HG02623 (cell line): ENCODE measurements at regions not wholly inside any gene's neighbourhood (a gene's known extent, or its start where the extent isn't known, plus 50 kb on each side); places are given as distances from the start of the nearest gene placed in this dataset.
"Not testable (repeated sequence)": the region's sequence is repeated elsewhere in the genome, so short reads cannot be mapped to it uniquely, and the experiment has no call there.

Experiments used
- ATAC-seq: cut with Tn5 transposase; IDR thresholded peaks from one replicate; pipeline ENCODE4 v1.9.1; 2021; ENCODE audit warnings: moderate library complexity; ENCODE audit not compliant: unreplicated experiment

DNA sequence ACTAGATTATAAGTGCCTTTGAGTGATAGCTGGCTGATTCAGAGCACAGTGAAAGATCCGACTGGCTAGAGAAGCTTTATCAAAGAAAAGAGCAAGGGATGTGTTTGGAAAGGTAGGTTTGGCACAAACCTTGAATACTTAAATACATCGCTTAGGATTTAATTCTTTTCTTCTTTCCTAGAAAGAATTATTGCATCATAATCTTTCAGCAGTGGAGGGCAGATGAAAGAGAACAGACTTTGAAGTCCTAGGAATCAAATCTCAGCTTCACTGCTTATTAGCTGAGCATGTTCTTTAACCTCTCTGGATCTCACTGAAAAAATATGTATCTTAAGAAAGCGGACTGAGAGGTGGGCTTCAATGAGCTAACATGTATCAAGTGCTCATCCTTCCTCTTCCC is 122.8 kb downstream of the ZNF365 start:
- no peak for ATAC-seq

DNA sequence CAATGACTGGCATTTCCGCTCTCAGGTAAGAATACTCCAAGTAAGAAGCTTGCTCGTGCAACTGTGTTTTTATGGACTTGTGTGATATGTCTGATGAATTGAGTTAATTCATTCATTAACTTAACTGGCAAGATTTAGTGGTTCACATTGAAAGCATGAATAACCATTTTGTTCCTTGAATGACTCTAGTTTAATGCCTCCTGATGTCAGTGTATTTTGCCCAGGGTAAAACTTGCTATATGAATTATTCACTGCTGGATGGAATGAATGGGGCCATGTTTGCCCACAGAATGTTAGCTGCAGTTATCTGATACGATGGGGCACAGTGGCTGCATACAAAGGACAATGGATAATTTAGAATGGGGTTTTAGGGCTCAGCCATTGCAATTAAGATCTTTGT is 124.1 kb downstream of the ZNF365 start:
- ATAC-seq = no peak

DNA sequence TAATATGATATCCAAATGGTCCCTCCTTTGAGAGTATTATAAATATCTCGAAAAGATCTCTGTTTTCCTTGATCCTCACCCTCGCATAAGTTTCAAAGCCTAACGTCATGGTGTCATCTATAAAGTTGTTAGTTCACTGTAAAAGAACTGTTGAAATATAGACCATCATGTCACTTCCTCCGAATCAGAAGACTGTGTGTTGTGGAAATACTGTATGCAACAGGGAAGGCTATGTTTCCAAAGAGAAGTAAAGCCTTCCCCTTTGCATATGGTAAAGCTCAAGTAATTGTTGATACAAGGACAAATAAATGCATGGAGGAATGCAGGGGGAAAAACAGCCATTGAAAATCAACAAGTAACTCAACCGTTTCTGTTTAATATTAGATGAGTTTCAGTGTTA is 125.9 kb downstream of the ZNF365 start:
- not testable (repeated sequence) for ATAC-seq

DNA sequence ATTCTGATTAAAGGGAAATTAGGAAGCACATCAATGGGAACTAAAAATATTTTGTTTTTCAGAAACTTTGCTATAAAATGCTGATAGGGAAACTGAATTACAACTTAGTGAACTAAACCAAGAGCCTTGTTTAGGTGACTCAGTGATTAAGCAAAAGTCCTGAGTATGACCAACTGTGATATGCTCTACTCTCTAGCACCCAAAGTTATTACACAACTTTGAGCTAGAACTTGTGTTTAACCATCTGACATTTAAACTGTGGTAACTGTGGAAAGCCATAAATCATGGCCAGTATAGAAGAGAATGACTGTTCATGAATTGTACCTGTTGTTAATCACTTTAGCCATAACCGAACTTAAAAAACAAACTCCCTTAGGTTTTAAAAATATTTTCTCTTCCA is 127.4 kb downstream of the ZNF365 start:
- ATAC-seq = no peak

DNA sequence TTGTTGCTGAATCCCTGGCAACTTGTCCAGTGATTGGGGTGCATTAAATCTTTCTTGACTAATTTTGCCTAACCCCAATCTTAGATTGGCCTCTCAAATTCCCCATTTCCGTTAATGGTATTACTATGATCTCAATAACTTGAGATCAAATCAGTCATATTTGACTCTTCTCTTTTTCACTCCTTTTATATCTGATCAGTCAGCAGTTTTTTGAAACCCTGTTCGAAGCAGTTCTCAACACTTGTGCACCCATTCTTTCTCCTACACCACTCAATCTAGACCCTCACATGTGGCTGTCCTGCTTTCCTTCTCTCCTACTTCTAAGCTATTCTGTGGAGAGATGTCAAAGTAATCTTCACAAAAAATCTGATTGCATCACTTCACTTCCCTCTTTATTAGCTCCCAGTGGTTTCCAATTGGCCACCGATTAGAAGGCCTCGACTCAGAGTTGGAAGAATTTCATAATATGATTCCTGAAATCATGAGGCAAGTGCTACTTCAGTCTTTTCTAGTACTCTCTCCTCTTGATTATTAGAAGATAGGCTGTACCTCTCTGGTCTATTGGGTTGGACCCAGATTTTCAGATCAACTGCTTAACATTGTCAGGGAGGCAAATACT is 128.9 kb downstream of the ZNF365 start:
- ATAC-seq = no peak

DNA sequence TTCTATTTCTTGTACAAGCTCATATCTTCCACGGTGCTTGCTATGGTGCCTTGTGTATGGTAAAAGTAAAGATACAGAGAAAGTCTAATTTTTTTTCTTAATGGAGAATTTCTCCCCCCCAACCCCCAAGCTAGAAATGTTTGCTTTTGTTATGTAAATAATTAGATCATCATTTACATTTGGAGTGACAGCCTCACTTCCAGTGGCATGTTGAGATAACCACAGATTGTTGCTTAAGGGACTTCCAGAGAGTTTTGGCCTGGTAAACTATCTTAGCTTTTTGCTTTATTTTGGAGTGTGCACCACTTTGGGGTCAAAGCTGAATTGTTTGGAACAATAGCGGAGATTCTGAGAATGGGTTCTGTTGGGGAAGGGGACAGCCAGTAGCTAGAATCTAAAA is 129.7 kb downstream of the ZNF365 start:
- ATAC-seq = no peak

DNA sequence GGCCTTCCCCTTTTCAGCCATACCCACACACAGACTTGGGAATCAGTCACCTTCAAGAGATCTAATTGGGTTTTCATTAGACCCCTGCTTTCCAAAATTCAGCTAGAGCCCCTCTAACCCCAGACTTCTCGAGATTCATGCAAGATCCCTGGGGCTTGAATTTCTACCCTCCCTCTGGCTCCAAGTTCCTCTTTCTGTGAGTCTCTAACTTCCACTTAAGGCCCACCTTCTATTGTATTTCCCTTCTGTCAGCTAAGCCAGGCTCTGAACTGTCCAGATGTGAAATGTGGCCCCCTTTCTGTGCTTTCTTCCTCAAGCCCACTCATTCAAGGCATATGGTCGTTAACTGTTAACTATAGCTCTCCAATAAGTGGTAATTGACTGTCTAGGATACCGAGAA is 132.2 kb downstream of the ZNF365 start:
- ATAC-seq = no peak

DNA sequence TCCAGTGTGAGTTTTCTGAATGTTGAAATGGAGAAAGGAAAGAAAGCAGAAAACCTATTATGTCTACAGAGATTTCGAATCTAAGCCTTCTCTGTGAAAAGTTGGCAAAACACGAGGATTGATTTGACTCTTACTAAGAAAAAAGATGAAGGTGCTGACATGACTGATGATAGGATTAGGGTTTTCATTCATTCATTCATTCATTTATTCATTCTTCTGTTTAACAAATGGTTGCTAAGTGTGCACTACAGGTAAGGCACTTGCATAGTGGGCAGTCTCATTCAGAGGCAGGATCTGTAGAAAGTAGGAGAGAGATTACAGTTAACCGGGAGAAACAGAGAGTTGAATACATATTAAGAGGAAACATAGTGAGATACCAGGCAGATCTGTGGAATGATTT is 137.1 kb downstream of the ZNF365 start:
- peak; percentile 23 for ATAC-seq

DNA sequence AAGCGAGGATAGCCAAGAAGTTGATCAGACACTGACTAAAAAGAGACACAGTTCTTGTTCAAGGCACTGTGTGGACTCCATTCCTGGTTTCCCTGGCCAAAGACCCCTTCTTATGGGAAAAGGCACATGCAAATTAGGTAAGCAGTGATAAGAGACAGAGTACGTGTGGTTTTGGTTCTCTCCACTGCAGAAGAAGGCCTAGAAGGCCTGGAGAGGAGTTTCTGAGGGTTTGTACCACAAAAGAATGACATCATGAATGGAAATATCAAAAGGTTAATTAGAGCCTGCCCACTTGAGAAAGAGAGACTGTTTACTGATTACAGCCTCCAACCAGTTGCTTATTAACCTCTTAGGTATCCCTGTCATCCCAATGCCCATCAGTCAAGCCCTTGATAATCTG is 137.5 kb downstream of the ZNF365 start:
- ATAC-seq = peak; percentile 92

DNA sequence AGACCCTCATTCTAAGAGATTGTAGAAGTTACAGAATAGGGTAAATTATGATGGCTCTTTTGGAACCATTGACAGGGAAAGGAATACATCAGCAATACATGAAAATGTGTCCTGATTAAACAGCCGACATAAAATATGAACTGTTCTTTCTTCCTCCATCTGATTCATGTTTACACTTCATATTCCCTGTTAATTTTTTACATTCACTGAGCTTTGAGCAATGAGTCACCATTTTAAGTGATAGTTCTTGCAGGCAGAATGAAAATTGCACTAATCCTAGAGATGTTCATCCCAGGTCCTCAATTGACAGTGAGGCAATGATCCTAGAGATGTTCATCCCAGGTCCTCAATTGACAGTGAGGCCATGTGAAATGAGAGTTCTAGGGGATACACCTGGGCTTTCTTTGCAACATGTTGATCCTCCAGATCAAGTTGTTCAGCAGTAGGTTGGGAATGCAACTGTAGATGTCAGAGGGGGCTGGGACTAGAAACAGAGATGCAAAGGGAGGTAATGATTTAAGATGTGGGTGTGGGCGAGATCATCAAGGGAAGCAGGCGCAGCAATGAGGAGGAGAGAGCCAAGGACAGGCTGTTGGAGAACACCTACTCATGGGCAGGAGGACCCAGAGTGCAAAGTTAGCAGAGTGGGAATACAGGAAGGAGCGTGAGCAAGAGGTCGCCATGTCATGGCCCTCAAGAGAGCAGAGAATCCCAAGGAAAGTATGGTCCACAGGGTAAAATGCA is 138.7 kb downstream of the ZNF365 start:
- no peak for ATAC-seq

DNA sequence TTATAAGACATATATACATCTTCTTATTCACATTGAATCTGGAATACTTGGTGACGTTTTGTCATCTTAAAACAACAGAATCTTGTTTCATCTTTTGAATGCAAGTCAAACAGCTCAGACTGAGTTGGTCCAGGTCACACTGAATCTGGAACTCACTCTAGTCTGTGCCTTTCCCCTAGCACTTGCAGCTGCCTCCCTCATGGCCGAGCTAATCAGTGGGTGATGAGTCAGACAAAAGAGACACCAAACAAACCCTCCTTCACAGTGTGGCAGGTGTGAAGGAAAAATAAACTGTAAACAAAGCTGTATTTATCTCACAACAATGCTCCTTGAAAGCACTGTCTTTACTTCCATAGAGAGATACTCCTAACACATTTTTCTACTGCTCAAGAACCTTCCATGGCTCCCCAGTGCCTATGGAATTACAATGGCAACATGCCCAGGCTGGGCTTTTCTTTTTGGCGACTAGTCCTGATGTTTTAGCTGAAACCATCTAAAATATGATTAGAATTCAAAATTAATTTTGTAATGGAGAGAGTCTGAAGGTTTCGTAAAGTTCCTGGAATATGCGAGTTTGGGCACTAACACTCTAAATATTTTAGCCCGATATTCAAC is 140.0 kb downstream of the ZNF365 start:
- ATAC-seq = no peak

DNA sequence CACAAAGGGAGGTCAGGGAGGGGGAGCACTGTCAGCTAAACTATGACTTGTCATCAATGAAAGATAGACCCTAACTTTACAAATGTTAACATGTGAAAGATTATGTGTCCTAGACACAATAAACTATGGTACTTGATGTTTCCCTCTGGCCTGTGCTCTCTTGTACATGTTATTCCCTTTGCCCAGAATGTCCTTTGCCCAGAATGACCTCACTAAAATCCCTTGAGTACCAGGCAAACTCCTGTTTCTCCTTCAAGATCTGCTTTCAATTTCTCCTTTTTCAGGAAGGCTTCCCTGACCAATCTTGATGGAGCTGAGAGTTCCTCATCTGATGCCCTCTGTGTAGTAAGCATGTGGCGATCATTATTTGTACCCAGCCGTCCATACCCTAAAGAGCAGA is 143.1 kb downstream of the ZNF365 start:
- no peak for ATAC-seq

DNA sequence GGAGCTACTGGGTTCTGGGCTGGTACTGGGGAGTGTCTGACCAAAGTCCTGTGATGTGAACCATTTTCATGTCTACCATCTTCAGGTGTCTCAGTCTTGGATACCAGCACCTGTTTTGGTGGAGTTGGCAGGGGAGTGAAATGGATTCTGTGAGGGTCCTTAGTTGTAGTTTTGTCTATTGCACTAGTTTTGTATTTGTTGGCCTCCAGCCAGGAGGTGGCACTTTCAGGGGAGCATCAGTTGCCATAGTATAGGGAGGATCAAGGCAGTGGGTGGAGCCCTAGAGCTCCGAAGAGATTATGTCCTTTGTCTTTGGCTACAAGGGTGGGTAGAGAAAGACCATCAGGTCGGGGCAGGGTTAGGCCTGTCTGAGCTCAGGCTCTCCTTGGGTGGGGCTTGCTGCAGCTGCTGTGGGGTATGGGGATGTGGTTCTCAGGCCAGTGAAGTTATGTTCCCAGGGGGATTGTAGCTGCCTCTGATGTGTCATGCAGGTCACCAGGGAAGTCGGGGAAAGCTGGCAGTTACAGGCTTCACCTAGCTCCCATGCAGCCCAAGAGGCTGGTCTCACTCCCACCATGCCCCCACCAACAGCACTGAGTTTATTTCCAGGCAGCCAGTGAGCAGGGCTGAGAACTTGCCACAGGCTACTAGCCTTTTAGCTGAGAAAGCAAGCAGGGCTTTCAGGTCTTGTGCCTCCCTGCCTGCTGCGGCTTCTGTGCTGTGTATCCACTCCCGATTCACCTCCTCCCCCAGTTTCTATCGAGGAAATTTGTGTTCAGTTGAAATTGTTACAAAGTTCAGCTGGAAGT is 153.1 kb downstream of the ZNF365 start:
- peak; percentile 36 for ATAC-seq

DNA sequence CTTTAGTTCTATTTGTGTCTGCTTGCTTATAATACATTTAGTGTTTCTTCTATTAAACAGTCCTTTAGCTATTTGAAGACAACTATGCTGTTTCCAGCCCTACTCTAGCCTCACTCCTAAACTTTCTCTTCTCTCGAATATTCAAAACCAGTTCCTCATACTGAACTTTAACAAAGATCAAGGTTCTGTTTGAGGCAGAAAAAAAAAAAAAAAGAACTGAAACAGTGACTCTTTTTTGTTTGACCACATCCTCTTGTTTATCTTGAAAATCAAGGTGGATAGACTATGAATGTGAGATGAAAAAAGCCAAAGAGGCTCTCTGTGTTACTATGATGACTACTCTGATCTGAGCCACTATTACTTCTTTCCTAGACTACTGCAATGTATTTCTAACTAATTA is 154.3 kb downstream of the ZNF365 start:
- peak; percentile 92 for ATAC-seq

DNA sequence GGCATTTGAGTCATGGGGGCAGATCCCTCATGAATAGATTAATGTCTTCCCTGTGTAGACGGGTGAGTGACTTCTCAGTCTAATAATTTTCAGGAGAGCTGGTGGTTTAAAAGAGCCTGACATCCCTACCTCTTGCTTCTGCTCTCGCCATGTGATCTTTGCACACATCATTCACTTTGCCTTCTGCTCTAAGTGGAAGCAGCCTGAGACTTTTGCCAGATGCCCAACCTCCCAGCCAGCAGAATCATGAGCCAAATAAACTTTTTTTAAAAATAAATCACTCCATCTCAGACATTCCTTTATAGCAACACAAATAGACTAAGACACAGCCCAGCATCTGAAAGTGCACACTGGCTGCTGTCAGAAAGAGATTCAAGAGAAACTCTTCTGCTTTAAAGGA is 155.2 kb downstream of the ZNF365 start:
- no peak for ATAC-seq

DNA sequence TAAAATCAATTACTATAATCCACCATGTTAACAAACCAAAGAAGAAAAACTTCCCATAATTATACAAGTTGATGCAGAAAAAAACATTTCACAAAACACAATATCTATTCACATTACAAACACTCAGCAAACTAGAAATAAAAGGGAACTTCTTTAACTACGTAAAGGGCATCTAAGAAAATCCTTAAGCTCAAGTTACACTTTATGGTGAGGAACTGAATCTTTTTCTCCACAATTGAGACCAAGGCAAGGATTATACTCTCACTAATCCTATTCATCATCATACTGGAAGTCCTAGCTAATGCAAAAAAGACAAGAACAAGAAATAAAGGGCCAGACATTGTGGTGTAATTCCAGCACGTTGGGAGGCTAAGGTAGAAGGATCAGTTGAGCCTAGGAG is 159.9 kb downstream of the ZNF365 start:
- no peak for ATAC-seq

DNA sequence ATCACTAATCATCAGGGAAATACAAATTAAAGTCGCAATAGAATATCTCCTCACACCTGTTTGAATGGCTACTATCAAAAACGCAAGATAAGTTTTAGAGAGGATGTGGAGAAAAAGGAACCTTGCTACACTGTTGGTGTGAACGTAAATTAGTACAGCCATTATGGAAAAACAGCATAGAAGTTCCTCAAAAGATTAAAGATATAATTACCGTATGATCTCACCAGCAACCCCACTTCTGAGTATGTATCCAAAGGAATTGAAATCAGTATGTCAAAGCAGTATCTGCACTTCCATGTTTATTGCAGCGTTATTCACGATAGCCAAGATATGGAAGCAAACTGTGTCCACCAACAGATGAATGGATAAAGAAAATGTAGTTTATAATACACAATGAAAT is 164.4 kb downstream of the ZNF365 start:
- no peak for ATAC-seq

DNA sequence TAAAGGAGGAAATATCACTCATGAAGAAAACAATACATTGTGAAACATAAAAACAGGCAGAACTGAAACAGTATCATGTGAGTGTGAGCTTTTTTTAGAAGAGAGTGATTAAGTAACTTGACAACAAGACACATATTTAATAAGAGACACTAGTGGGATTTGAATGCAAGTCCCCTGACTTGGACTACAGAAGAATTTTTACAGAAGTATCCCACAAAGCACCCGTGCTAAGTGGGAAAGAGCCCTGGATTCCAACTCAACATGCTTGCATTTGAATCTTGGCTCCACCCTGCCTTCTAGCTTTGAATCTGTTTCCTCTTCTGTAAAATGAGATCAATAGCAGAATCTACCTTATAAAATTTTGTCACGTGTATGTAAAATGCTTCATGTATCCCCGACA is 166.2 kb downstream of the ZNF365 start:
- no peak for ATAC-seq

DNA sequence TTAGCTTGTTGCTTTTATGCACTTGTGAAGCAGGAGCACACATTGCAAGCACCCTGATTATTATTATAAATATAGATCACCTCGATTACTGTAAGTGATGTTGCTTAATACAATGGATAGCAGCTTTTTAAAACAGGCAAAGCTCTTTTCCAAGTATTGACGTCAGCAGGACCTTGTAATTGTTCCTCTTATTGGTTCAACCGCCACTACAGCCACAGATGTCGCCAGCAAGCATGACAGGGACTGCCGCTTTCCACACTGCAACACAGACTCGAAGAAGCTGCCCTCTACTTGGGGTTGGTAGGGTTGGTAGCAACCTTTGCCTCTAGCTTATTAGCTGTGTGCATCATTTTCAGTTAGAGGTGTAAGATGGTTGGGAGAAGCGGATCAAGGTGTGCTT is 167.6 kb downstream of the ZNF365 start:
- no peak for ATAC-seq

DNA sequence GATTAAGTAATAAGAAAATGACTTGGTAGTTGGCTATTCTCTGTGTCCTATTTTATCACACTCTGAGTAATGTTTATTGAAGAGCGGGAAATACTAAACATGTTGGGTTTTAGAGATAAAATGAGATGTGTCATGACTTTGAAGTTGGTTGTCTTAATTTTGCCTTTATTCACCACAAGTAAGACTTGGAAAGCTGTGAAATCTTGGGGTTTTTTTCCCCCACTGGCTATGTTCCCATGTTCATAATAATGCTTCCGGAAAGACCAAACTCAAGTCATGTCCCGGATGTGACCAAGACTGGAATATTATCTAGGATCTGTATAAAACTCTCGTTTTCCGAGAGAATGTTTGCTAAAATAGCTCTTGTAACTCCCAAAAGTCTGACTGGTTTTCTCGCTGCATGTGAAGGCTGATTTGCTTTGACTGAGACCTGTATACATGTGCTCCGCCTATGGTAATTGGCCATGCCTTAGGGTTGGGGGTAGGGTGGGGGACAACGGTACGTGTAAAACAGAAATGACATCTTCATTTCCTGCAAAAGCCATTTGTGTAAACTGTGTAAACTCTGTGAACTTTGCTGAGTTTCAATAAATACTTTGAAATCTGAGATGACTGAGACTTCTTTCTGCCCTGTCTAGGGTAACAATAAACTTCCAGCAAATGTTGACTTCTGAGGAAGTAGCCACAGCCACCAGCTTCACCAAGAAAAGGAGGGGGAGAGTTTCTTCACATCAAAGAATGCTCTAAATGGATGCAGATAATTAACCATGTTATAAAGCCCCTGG is 169.6 kb downstream of the ZNF365 start:
- no peak for ATAC-seq
